HT1080 (cell line): ENCODE measurements at regions not wholly inside any gene's neighbourhood (a gene's known extent, or its start where the extent isn't known, plus 50 kb on each side); places are given as distances from the start of the nearest gene placed in this dataset.
"Not testable (repeated sequence)": the region's sequence is repeated elsewhere in the genome, so short reads cannot be mapped to it uniquely, and the experiment has no call there.

Experiments used
- DNase-seq: peaks from one replicate; pipeline ENCODE4 v3.0.0-alpha.2; 2015; ENCODE audit warnings: low read depth

GRCh38 chrX:140165849-140166248, 200.5 kb upstream of the CXorf66 start:
- no peak for DNase-seq

GRCh38 chrX:140164391-140164790, 199.1 kb upstream of the CXorf66 start:
- DNase-seq, result no peak

DNA sequence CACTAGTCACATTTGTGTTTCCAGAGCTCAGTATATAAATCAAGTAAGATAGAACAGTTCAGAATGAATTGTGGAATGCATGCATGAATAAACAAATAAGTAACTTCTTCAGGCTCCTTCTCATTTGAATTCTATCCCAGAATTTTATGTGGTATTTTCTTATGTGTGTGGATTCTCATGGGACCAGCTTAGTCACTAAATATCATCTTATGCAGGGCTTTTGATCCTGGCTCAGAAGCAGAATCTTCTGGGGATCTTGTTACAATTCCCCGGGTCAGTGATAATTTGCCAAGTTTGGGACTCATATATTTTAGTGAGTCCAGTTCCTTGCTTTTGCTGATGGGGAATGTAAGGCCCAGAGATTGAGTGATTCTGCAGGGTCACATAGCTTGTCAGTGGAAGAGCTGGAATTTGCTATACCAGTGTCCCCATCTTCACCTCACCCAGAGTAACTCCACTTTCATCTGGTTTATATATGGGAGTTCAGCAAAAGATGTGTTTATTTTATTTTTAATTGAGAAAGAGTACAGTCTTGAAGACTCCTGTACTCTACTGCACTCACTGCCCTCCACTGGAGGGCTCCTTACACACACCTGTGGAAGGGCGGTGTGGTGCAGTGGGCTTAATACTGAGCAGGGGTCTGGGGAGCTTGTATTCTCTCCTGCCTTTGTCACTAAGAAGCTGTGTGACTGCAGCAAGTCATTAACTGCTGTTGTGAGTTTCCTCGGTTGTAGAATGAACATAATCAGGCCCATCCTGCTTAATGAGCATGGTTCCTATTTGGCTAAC, 198.2 kb upstream of the CXorf66 start:
- no peak for DNase-seq

- DNase-seq, result peak; percentile 80
Observed at GRCh38 chrX:140157611-140158010, 192.3 kb upstream of the CXorf66 start.

GRCh38 chrX:140157143-140157542, 191.8 kb upstream of the CXorf66 start:
- no peak for DNase-seq

DNA sequence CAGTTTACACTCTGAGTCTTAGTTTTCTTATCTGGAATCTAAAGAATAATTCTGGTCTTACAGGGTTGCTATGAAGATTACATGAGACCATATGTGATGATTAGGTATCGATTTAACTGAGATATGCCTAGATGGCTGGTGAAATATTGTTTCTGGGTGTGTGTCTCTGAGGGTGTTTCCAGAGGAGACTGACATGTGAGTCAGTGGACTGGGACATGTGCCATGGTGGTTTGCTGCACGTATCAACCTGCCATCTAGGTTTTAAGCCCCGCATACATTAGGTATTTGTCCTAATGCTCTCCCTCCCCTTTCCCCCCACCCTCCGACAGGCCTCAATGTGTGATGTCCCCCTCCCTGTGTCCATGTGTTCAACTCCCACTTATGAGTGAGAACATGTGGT, 186.0 kb upstream of the CXorf66 start:
- no peak for DNase-seq

DNA sequence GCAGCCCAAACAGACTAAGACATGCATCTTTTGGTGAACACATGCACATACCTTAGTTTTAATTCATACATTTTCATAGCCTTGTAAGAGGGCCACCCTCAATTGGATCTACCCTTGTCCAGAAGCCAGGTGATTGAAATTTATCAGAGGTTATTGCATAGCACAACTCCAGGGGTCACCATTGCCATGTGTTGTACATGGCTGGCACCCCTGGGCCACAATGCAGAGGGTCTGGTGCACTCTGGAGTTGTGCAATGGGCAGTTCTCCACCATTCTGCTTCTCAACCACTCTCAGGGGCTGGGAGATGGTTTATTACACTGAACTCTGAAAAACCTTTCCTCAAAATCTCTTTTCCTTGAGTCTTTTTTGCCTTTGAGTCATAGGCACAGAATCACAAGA, 184.4 kb upstream of the CXorf66 start:
- no peak for DNase-seq

GRCh38 chrX:140141444-140142029, 176.2 kb upstream of the CXorf66 start:
- DNase-seq, result no peak

- not testable (repeated sequence) for DNase-seq
Observed at GRCh38 chrX:140138492-140138891, 173.2 kb upstream of the CXorf66 start.

GRCh38 chrX:140138065-140138464, 172.7 kb upstream of the CXorf66 start:
- DNase-seq, result not testable (repeated sequence)

DNA sequence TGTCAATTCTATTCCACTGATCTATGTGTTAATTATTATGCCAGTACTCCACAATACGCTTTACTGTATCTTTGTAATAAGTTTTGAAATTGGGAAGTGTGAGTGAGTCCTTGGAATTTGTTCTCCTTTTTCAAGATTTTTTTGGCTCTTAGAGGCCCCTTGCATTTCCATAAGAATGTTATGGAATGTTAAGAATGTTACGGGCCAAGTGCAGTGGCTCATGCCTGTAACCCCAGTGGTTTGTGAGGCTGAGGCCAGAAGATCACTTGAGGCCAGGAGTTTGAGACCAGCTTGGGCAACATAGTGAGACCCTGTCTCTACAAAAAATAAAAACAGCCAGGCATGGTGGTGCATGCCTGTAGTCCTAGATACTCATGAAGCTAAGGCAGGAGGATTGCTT, 167.6 kb upstream of the CXorf66 start:
- DNase-seq, result no peak

- DNase-seq, result no peak
Observed at GRCh38 chrX:140123446-140123845, 158.1 kb upstream of the CXorf66 start.

DNA sequence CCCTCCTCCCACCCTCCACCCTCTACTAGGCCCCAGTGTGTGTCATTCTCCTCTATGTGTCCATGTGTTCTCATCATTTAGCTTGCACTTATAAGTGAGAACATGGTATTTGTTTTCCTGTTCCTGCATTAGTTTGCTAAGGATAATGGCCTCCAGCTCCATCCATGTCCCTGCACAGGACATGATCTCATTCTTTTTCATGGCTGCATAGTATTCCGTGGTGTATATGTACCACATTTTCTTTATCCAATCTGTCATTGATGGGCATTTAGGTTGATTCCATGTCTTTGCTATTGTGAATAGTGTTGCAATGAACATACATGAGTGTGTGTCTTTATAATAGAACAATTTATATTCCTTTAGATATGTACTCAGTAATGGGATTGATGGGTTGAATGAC, 148.7 kb upstream of the CXorf66 start:
- not testable (repeated sequence) for DNase-seq

GRCh38 chrX:140110081-140110650, 144.8 kb upstream of the CXorf66 start:
- no peak for DNase-seq

DNA sequence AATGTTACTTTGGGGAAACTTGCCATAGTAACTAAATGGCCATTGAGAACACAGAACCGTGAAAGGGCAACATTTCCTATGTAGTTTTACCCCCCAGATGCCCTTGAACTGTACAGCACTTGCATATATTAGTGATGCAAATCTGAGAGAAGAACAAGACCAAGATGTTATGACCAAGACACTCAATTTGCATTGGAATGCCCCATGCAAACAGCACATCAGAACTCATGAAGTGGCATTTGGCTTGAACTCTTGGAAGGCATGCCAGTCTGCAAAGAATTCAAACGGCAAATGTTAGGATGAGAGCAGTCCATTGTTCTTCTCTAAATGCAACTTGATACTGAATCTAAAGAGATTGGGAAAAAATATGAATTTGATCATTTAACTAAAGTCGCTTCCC, 139.4 kb upstream of the CXorf66 start:
- DNase-seq, result no peak

DNA sequence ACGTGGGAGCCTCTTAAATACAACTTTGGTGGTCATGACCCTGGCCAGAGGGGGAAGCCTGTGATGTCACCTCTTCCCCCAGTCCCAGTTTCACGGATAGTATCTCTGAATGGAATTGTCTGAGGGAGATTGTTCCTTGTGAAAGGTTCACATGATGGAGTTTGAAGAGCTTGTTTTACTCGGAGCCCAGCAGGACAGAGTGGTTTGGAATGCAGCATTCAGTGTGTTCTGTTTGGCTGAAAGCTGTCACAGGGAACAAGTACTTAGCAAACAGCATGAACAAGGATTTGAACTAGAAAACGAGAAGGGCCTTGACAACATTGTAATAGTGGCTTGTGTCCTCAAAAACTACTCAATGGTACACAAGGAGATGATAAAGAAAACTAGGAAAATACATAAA, 133.9 kb upstream of the CXorf66 start:
- DNase-seq, result no peak

DNA sequence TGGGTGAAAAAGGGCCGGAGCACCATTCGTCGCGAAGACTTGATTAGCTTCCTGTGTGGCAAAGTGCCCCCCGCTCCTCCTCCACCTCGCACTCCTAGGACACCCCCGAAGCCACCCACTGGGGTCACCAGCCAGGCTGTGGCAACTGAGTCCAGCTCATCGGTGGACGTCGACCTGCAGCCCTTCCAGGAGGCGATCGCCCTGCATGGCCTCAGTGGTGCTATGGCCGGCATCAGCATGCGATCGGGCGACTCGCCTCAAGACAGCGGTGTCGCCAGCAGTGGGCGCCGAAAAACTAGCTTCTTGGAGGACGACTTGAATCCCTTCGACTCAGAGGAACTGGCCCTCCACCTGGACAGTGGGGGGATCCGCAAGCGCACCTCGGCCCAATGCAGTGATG, 126.8 kb upstream of the CXorf66 start:
- no peak for DNase-seq

GRCh38 chrX:140091125-140091886, 126.0 kb upstream of the CXorf66 start:
- no peak for DNase-seq

DNA sequence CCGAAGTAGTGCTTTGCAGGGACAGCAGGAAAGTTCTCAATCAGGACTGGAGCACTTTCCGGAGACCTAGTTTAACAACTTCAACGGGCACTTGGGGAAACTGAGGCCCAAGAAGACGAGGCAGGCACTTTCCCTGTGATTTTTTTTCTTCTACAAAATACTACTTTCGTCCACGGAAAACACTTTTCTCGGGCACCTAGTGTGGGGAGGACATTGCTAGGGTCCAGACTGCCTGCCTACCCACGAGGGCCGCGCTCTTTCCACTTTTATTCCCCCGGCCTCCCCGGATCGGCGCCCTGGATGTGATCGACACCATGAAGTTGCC, 125.4 kb upstream of the CXorf66 start:
- DNase-seq, result no peak

GRCh38 chrX:140088438-140088837, 123.1 kb upstream of the CXorf66 start:
- no peak for DNase-seq

GRCh38 chrX:140087875-140088274, 122.6 kb upstream of the CXorf66 start:
- no peak for DNase-seq

- DNase-seq, result no peak
Observed at GRCh38 chrX:140086691-140087090, 121.4 kb upstream of the CXorf66 start.
